WTC11 (cell line): ENCODE measurements at regions not wholly inside any gene's neighbourhood (a gene's known extent, or its start where the extent isn't known, plus 50 kb on each side); places are given as distances from the start of the nearest gene placed in this dataset.

Experiments
- ATAC-seq: fragments of 200-7000 bp; cut with Tn5 transposase; 2 replicates; pipeline ENCODE4 v1.10.0; 2021; ENCODE audit warnings: mild to moderate bottlenecking, moderate library complexity
- CTCF ChIA-PET: fragments of 300-600 bp; sonication (Branson Sonifier 250); formaldehyde crosslinking; loops from one replicate; lab custom pipeline; 2021; ENCODE audit warnings: antibody characterized with exemption; lab: Charles Lee
- POLR2A ChIA-PET: fragments of 350-600 bp; sonication (Branson Sonifier 250); formaldehyde crosslinking; loops from one replicate; lab custom pipeline; 2021; ENCODE audit warnings: antibody characterized with exemption; lab: Charles Lee
- DNase-seq: peaks from one replicate; pipeline ENCODE4 v3.0.0; 2021; ENCODE audit warnings: low spot score
- H3K27ac Mint-ChIP-seq: 2 replicates; pipeline ENCODE4 v1.8.0; 2021; ENCODE audit warnings: mixed read lengths
- H3K27me3 Mint-ChIP-seq: 2 replicates; pipeline ENCODE4 v1.8.0; 2021; ENCODE audit warnings: low read depth, mild to moderate bottlenecking, moderate library complexity, mixed read lengths
- H3K36me3 Mint-ChIP-seq: 2 replicates; pipeline ENCODE4 v1.8.0; 2021; ENCODE audit warnings: mixed read lengths
- H3K4me1 Mint-ChIP-seq: 2 replicates; pipeline ENCODE4 v1.8.0; 2022; ENCODE audit warnings: mixed read lengths
- H3K4me3 Mint-ChIP-seq: 2 replicates; pipeline ENCODE4 v1.8.0; 2021; ENCODE audit warnings: mild to moderate bottlenecking, moderate library complexity, mixed read lengths
- H3K9me3 Mint-ChIP-seq: 2 replicates; pipeline ENCODE4 v1.8.0; 2021; ENCODE audit warnings: mixed read lengths
- ESRRA ChIP-seq: sonication (generic); formaldehyde crosslinking; IDR thresholded peaks from 2 replicates; pipeline ENCODE4 v1.8.1; 2022; ENCODE audit warnings: mild to moderate bottlenecking, missing genetic modification reagents, borderline replicate concordance
- FOXJ3 ChIP-seq: sonication (generic); formaldehyde crosslinking; IDR thresholded peaks from 2 replicates; pipeline ENCODE4 v1.9.0; 2021; ENCODE audit warnings: missing genetic modification reagents, mild to moderate bottlenecking, borderline replicate concordance
- GRHL2 ChIP-seq: fragments of 250-450 bp; sonication (Bioruptor Pico); IDR thresholded peaks from 2 replicates; pipeline ENCODE4 v1.8.0; 2022; ENCODE audit warnings: mild to moderate bottlenecking, moderate library complexity; ENCODE audit not compliant: insufficient replicate concordance, severe bottlenecking
- GTF2I ChIP-seq: fragments of 250-450 bp; sonication (Bioruptor Pico); conservative IDR thresholded peaks from 2 replicates; pipeline ENCODE4 v1.4.0; 2021; ENCODE audit warnings: mild to moderate bottlenecking
- JUN ChIP-seq: sonication (generic); formaldehyde crosslinking; IDR thresholded peaks from 2 replicates; pipeline ENCODE4 v1.8.0; 2023; ENCODE audit warnings: mild to moderate bottlenecking, missing genetic modification reagents
- SMAD3 ChIP-seq: sonication (generic); formaldehyde crosslinking; IDR thresholded peaks from 2 replicates; pipeline ENCODE4 v1.8.0; 2022; ENCODE audit warnings: missing genetic modification reagents, mild to moderate bottlenecking, borderline replicate concordance
- TEAD4 ChIP-seq: sonication (generic); formaldehyde crosslinking; IDR thresholded peaks from 2 replicates; pipeline ENCODE4 v1.8.0; 2022; ENCODE audit warnings: mild to moderate bottlenecking, missing genetic modification reagents
- ZNF121 ChIP-seq: sonication (generic); formaldehyde crosslinking; IDR thresholded peaks from 2 replicates; pipeline ENCODE4 v1.8.0; 2023; ENCODE audit warnings: missing genetic modification reagents
- ZNF219 ChIP-seq: sonication (generic); formaldehyde crosslinking; IDR thresholded peaks from 2 replicates; pipeline ENCODE4 v1.8.0; 2023; ENCODE audit warnings: missing genetic modification reagents, mild to moderate bottlenecking, borderline replicate concordance
- ZNF263 ChIP-seq: sonication (generic); formaldehyde crosslinking; IDR thresholded peaks from 2 replicates; pipeline ENCODE4 v1.8.1; 2022; ENCODE audit warnings: low read depth, mild to moderate bottlenecking, moderate library complexity, missing genetic modification reagents
- ZNF423 ChIP-seq: fragments of 250-450 bp; sonication (Bioruptor Pico); IDR thresholded peaks from 2 replicates; pipeline ENCODE4 v2.1.2; 2022; ENCODE audit warnings: mild to moderate bottlenecking, moderate library complexity
- ZNF512 ChIP-seq: sonication (generic); formaldehyde crosslinking; IDR thresholded peaks from 2 replicates; pipeline ENCODE4 v1.8.1; 2022; ENCODE audit warnings: missing genetic modification reagents, borderline replicate concordance
- TF ChIP-seq, protein P1 (sequence below): sonication (generic); formaldehyde crosslinking; IDR thresholded peaks from 2 replicates; pipeline ENCODE4 v1.8.1; 2022; ENCODE audit warnings: mild to moderate bottlenecking, missing genetic modification reagents, moderate library complexity, borderline replicate concordance
- TF ChIP-seq, protein P2 (sequence below): sonication (generic); formaldehyde crosslinking; IDR thresholded peaks from 2 replicates; pipeline ENCODE4 v1.8.0; 2022; ENCODE audit warnings: mild to moderate bottlenecking, missing genetic modification reagents
- TF ChIP-seq, protein P3 (sequence below): sonication (generic); formaldehyde crosslinking; IDR thresholded peaks from 2 replicates; pipeline ENCODE4 v1.8.0; 2022; ENCODE audit warnings: mild to moderate bottlenecking, missing genetic modification reagents
- TF ChIP-seq, protein P4 (sequence below): sonication (generic); formaldehyde crosslinking; IDR thresholded peaks from 2 replicates; pipeline ENCODE4 v1.8.1; 2023; ENCODE audit warnings: mild to moderate bottlenecking, missing genetic modification reagents, borderline replicate concordance
- TF ChIP-seq, protein P5 (sequence below): fragments of 250-450 bp; sonication (Bioruptor Pico); IDR thresholded peaks from 2 replicates; pipeline ENCODE4 v1.9.0; 2021; ENCODE audit warnings: mild to moderate bottlenecking
- TF ChIP-seq, protein P6 (sequence below): fragments of 250-450 bp; sonication (Bioruptor Pico); IDR thresholded peaks from 2 replicates; pipeline ENCODE4 v1.9.0; 2021; ENCODE audit warnings: moderate library complexity, mild to moderate bottlenecking, inconsistent platforms, borderline replicate concordance

GRCh38 chr3:103729547-103729946, 1294.7 kb downstream of the ZPLD1 start (continued):
- TF ChIP-seq, protein P1, sequence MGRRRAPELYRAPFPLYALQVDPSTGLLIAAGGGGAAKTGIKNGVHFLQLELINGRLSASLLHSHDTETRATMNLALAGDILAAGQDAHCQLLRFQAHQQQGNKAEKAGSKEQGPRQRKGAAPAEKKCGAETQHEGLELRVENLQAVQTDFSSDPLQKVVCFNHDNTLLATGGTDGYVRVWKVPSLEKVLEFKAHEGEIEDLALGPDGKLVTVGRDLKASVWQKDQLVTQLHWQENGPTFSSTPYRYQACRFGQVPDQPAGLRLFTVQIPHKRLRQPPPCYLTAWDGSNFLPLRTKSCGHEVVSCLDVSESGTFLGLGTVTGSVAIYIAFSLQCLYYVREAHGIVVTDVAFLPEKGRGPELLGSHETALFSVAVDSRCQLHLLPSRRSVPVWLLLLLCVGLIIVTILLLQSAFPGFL = no peak
- TF ChIP-seq GRHL2 (CRISPR knock-in tag) = no peak
- no peak for TF ChIP-seq GTF2I
- no peak for TF ChIP-seq ZNF512
- TF ChIP-seq, protein P2, sequence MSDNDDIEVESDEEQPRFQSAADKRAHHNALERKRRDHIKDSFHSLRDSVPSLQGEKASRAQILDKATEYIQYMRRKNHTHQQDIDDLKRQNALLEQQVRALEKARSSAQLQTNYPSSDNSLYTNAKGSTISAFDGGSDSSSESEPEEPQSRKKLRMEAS (CRISPR knock-in tag) = no peak
- TF ChIP-seq ZNF121 (CRISPR knock-in tag) = no peak

DNA sequence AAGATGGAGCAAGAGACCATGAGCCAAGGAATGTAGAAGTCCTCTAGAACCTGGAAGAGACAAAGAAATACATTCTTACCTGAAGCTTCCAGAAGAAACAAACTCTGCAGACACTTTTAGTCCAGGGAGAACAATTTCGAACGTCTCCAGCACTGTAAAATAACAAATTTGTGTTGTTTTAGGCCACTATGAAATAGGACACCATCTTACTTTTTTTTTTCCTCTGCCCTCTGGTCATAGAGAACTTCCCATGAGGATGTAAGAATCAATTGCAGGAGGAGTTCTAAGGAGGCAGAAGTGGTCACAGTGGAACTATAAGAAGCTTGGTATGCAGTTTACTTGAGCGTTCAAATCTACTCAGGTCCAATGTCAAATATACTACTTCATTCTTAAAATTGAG, 1295.9 kb downstream of the ZPLD1 start:
- ChIA-PET POLR2A (no interaction called here), CTCF (no interaction called here)
- Mint-ChIP-seq H3K27ac (no peak overlapping the region), H3K4me1 (no peaks in the 10 kb centered on the region), H3K36me3 (no peaks in the 10 kb centered on the region), H3K27me3 (no peaks in the 10 kb centered on the region), H3K9me3 (peaks cover 12% of the 10 kb centered on the region), H3K4me3 (no peak overlapping the region)
- ATAC-seq = no peak
- TF ChIP-seq, protein P3, sequence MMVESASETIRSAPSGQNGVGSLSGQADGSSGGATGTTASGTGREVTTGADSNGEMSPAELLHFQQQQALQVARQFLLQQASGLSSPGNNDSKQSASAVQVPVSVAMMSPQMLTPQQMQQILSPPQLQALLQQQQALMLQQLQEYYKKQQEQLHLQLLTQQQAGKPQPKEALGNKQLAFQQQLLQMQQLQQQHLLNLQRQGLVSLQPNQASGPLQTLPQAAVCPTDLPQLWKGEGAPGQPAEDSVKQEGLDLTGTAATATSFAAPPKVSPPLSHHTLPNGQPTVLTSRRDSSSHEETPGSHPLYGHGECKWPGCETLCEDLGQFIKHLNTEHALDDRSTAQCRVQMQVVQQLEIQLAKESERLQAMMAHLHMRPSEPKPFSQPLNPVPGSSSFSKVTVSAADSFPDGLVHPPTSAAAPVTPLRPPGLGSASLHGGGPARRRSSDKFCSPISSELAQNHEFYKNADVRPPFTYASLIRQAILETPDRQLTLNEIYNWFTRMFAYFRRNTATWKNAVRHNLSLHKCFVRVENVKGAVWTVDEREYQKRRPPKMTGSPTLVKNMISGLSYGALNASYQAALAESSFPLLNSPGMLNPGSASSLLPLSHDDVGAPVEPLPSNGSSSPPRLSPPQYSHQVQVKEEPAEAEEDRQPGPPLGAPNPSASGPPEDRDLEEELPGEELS (CRISPR knock-in tag) = no peak
- TF ChIP-seq JUN (CRISPR knock-in tag) (no peak), ZNF219 (no peak), ZNF263 (no peak), TEAD4 (CRISPR knock-in tag) (no peak), ESRRA (CRISPR knock-in tag) (no peak), ZNF423 (CRISPR knock-in tag) (no peak), FOXJ3 (CRISPR knock-in tag) (no peak), GTF2I (no peak), SMAD3 (CRISPR knock-in tag) (no peak)
- TF ChIP-seq, protein P4, sequence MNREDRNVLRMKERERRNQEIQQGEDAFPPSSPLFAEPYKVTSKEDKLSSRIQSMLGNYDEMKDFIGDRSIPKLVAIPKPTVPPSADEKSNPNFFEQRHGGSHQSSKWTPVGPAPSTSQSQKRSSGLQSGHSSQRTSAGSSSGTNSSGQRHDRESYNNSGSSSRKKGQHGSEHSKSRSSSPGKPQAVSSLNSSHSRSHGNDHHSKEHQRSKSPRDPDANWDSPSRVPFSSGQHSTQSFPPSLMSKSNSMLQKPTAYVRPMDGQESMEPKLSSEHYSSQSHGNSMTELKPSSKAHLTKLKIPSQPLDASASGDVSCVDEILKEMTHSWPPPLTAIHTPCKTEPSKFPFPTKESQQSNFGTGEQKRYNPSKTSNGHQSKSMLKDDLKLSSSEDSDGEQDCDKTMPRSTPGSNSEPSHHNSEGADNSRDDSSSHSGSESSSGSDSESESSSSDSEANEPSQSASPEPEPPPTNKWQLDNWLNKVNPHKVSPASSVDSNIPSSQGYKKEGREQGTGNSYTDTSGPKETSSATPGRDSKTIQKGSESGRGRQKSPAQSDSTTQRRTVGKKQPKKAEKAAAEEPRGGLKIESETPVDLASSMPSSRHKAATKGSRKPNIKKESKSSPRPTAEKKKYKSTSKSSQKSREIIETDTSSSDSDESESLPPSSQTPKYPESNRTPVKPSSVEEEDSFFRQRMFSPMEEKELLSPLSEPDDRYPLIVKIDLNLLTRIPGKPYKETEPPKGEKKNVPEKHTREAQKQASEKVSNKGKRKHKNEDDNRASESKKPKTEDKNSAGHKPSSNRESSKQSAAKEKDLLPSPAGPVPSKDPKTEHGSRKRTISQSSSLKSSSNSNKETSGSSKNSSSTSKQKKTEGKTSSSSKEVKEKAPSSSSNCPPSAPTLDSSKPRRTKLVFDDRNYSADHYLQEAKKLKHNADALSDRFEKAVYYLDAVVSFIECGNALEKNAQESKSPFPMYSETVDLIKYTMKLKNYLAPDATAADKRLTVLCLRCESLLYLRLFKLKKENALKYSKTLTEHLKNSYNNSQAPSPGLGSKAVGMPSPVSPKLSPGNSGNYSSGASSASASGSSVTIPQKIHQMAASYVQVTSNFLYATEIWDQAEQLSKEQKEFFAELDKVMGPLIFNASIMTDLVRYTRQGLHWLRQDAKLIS (CRISPR knock-in tag) = no peak
- TF ChIP-seq, protein P5, sequence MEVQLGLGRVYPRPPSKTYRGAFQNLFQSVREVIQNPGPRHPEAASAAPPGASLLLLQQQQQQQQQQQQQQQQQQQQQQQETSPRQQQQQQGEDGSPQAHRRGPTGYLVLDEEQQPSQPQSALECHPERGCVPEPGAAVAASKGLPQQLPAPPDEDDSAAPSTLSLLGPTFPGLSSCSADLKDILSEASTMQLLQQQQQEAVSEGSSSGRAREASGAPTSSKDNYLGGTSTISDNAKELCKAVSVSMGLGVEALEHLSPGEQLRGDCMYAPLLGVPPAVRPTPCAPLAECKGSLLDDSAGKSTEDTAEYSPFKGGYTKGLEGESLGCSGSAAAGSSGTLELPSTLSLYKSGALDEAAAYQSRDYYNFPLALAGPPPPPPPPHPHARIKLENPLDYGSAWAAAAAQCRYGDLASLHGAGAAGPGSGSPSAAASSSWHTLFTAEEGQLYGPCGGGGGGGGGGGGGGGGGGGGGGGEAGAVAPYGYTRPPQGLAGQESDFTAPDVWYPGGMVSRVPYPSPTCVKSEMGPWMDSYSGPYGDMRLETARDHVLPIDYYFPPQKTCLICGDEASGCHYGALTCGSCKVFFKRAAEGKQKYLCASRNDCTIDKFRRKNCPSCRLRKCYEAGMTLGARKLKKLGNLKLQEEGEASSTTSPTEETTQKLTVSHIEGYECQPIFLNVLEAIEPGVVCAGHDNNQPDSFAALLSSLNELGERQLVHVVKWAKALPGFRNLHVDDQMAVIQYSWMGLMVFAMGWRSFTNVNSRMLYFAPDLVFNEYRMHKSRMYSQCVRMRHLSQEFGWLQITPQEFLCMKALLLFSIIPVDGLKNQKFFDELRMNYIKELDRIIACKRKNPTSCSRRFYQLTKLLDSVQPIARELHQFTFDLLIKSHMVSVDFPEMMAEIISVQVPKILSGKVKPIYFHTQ (CRISPR knock-in tag) = no peak
- TF ChIP-seq, protein P6, sequence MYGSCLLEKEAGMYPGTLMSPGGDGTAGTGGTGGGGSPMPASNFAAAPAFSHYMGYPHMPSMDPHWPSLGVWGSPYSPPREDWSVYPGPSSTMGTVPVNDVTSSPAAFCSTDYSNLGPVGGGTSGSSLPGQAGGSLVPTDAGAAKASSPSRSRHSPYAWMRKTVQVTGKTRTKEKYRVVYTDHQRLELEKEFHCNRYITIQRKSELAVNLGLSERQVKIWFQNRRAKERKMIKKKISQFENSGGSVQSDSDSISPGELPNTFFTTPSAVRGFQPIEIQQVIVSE (CRISPR knock-in tag) = no peak
- no peak for DNase-seq
